GM23338 (cell line): ENCODE measurements at regions not wholly inside any gene's neighbourhood (a gene's known extent, or its start where the extent isn't known, plus 50 kb on each side); places are given as distances from the start of the nearest gene placed in this dataset.

ENCODE experiments used
- ATAC-seq: fragments of 200-7000 bp; cut with Tn5 transposase; 3 replicates; pipeline ENCODE4 v1.9.1; 2020
- DNase-seq: peaks from one replicate; pipeline ENCODE4 v3.0.0-alpha.2; 2015; ENCODE audit warnings: low spot score
- H2AFZ ChIP-seq: fragments of 200-600 bp; sonication (generic); 2 replicates; pipeline ENCODE4 v1.8.0; 2016; ENCODE audit warnings: antibody characterized with exemption, mild to moderate bottlenecking, moderate library complexity
- H3F3A ChIP-seq: fragments of 200-600 bp; sonication (generic); replicated peaks from 2 replicates; pipeline ENCODE4 v1.8.0; 2017; ENCODE audit warnings: antibody characterized with exemption, mixed run types, low read depth
- H3K27ac ChIP-seq: fragments of 200-600 bp; sonication (generic); 2 replicates; pipeline ENCODE4 v1.6.1; 2016; ENCODE audit warnings: low read depth
- H3K27me3 ChIP-seq: fragments of 200-600 bp; sonication (generic); 2 replicates; pipeline ENCODE4 v1.8.0; 2016; ENCODE audit warnings: mild to moderate bottlenecking, mixed run types, moderate library complexity; ENCODE audit not compliant: insufficient read depth
- H3K36me3 ChIP-seq: fragments of 200-600 bp; sonication (generic); 2 replicates; pipeline ENCODE4 v1.8.0; 2016; ENCODE audit warnings: mild to moderate bottlenecking; ENCODE audit not compliant: insufficient read depth
- H3K4me1 ChIP-seq: fragments of 200-600 bp; sonication (generic); 2 replicates; pipeline ENCODE4 v1.8.0; 2016; ENCODE audit warnings: mild to moderate bottlenecking, moderate library complexity; ENCODE audit not compliant: insufficient read depth
- H3K4me2 ChIP-seq: fragments of 200-600 bp; sonication (generic); 2 replicates; pipeline ENCODE4 v1.7.1; 2017; ENCODE audit warnings: mixed run types
- H3K4me3 ChIP-seq: fragments of 200-600 bp; sonication (generic); 2 replicates; pipeline ENCODE4 v1.6.1; 2016; ENCODE audit warnings: mixed run types
- H3K79me2 ChIP-seq: fragments of 200-600 bp; sonication (generic); replicated peaks from 2 replicates; pipeline ENCODE4 v1.8.0; 2017; ENCODE audit warnings: mild to moderate bottlenecking; ENCODE audit not compliant: insufficient read depth
- H3K9me2 ChIP-seq: fragments of 200-600 bp; sonication (generic); 2 replicates; pipeline ENCODE4 v1.8.0; 2017; ENCODE audit not compliant: insufficient read depth
- H4K20me1 ChIP-seq: fragments of 200-600 bp; sonication (generic); replicated peaks from 2 replicates; pipeline ENCODE4 v1.8.0; 2017; ENCODE audit warnings: mild to moderate bottlenecking; ENCODE audit not compliant: insufficient read depth
- H3K27ac Mint-ChIP-seq: 2 replicates; pipeline ENCODE4 v1.8.0; 2020; ENCODE audit warnings: inconsistent platforms, mild to moderate bottlenecking, moderate library complexity, mixed read lengths
- H3K27me3 Mint-ChIP-seq: 3 replicates; pipeline ENCODE4 v1.8.0; 2022; ENCODE audit warnings: low read depth, mild to moderate bottlenecking, moderate library complexity, mixed read lengths, inconsistent platforms; ENCODE audit not compliant: insufficient read depth, poor library complexity
- H3K36me3 Mint-ChIP-seq: 3 replicates; pipeline ENCODE4 v1.8.0; 2021; ENCODE audit warnings: low read depth, mild to moderate bottlenecking, inconsistent platforms, moderate library complexity, mixed read lengths
- H3K4me1 Mint-ChIP-seq: 3 replicates; pipeline ENCODE4 v1.8.0; 2020; ENCODE audit warnings: mild to moderate bottlenecking, inconsistent platforms, mixed read lengths
- H3K4me3 Mint-ChIP-seq: 3 replicates; pipeline ENCODE4 v1.8.0; 2021; ENCODE audit warnings: moderate library complexity, mild to moderate bottlenecking, inconsistent platforms, mixed read lengths
- H3K9me3 Mint-ChIP-seq: 3 replicates; pipeline ENCODE4 v1.8.0; 2020; ENCODE audit warnings: moderate library complexity, mild to moderate bottlenecking, inconsistent platforms, mixed read lengths
- ZNF331 ChIP-seq: fragments of 250-450 bp; sonication (Bioruptor Pico); IDR thresholded peaks from 2 replicates; pipeline ENCODE4 v1.5.0; 2020; ENCODE audit warnings: low read depth, mild to moderate bottlenecking, moderate library complexity
- TF ChIP-seq, protein P1 (sequence below): IDR thresholded peaks from one replicate; pipeline ENCODE4 v1.6.1; 2018; ENCODE audit warnings: antibody characterized with exemption; ENCODE audit not compliant: unreplicated experiment

- Histone ChIP-seq H3K36me3 (no peaks in the 10 kb centered on the region), H3F3A (no peaks in the 10 kb centered on the region), H3K9me2 (no peaks in the 10 kb centered on the region), H3K4me2 (no peak overlapping the region), H3K27ac (no peak overlapping the region), H3K4me3 (no peak overlapping the region), H3K27me3 (no peaks in the 10 kb centered on the region), H2AFZ (no peak overlapping the region), H3K4me1 (0 out of 2 replicates have a peak, but pooled peaks cover 3% of the 10 kb centered on the region), H4K20me1 (no peaks in the 10 kb centered on the region), H3K79me2 (no peaks in the 10 kb centered on the region)
- no peak overlapping the region for H3K27ac Mint-ChIP-seq
- DNase-seq (no peak), ATAC-seq (no peak)
- H3K4me1 Mint-ChIP-seq, result peaks cover 4% of the 10 kb centered on the region; the same call in 2 of the 3 replicates
- no peaks in the 10 kb centered on the region for H3K27me3 Mint-ChIP-seq
- peaks cover 15% of the 10 kb centered on the region for H3K9me3 Mint-ChIP-seq
- no peak overlapping the region for H3K4me3 Mint-ChIP-seq
- no peak for TF ChIP-seq ZNF331 (CRISPR knock-in tag)
- peaks cover 5% of the 10 kb centered on the region; the same call in 2 of the 3 replicates for H3K36me3 Mint-ChIP-seq
These were observed 281.6 kb upstream of the FOXF1 start for GRCh38 chr16:86228713-86229112.

- H3K9me3 Mint-ChIP-seq, result peaks cover 15% of the 10 kb centered on the region
- H3K27me3 Mint-ChIP-seq, result no peaks in the 10 kb centered on the region
- ATAC-seq (no peak), DNase-seq (no peak)
- no peaks in the 10 kb centered on the region for H4K20me1 ChIP-seq
- H3K79me2 ChIP-seq, result no peaks in the 10 kb centered on the region
- no peak overlapping the region for H3K4me3 Mint-ChIP-seq
- no peaks in the 10 kb centered on the region for H3F3A ChIP-seq
- peaks cover 4% of the 10 kb centered on the region; the same call in 2 of the 3 replicates for H3K4me1 Mint-ChIP-seq
- H3K4me3 ChIP-seq, result no peak overlapping the region
- no peak overlapping the region for H3K27ac Mint-ChIP-seq
- TF ChIP-seq, protein P1, sequence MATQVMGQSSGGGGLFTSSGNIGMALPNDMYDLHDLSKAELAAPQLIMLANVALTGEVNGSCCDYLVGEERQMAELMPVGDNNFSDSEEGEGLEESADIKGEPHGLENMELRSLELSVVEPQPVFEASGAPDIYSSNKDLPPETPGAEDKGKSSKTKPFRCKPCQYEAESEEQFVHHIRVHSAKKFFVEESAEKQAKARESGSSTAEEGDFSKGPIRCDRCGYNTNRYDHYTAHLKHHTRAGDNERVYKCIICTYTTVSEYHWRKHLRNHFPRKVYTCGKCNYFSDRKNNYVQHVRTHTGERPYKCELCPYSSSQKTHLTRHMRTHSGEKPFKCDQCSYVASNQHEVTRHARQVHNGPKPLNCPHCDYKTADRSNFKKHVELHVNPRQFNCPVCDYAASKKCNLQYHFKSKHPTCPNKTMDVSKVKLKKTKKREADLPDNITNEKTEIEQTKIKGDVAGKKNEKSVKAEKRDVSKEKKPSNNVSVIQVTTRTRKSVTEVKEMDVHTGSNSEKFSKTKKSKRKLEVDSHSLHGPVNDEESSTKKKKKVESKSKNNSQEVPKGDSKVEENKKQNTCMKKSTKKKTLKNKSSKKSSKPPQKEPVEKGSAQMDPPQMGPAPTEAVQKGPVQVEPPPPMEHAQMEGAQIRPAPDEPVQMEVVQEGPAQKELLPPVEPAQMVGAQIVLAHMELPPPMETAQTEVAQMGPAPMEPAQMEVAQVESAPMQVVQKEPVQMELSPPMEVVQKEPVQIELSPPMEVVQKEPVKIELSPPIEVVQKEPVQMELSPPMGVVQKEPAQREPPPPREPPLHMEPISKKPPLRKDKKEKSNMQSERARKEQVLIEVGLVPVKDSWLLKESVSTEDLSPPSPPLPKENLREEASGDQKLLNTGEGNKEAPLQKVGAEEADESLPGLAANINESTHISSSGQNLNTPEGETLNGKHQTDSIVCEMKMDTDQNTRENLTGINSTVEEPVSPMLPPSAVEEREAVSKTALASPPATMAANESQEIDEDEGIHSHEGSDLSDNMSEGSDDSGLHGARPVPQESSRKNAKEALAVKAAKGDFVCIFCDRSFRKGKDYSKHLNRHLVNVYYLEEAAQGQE, result no peak
- no peaks in the 10 kb centered on the region for H3K27me3 ChIP-seq
- H2AFZ ChIP-seq, result no peak overlapping the region
- H3K4me1 ChIP-seq, result 0 out of 2 replicates have a peak, but pooled peaks cover 3% of the 10 kb centered on the region
- no peaks in the 10 kb centered on the region for H3K36me3 ChIP-seq
- H3K27ac ChIP-seq, result no peak overlapping the region
- H3K4me2 ChIP-seq, result no peak overlapping the region
- peaks cover 5% of the 10 kb centered on the region; the same call in 2 of the 3 replicates for H3K36me3 Mint-ChIP-seq
- no peaks in the 10 kb centered on the region for H3K9me2 ChIP-seq
These were observed 281.0 kb upstream of the FOXF1 start for GRCh38 chr16:86229283-86229682.

DNA sequence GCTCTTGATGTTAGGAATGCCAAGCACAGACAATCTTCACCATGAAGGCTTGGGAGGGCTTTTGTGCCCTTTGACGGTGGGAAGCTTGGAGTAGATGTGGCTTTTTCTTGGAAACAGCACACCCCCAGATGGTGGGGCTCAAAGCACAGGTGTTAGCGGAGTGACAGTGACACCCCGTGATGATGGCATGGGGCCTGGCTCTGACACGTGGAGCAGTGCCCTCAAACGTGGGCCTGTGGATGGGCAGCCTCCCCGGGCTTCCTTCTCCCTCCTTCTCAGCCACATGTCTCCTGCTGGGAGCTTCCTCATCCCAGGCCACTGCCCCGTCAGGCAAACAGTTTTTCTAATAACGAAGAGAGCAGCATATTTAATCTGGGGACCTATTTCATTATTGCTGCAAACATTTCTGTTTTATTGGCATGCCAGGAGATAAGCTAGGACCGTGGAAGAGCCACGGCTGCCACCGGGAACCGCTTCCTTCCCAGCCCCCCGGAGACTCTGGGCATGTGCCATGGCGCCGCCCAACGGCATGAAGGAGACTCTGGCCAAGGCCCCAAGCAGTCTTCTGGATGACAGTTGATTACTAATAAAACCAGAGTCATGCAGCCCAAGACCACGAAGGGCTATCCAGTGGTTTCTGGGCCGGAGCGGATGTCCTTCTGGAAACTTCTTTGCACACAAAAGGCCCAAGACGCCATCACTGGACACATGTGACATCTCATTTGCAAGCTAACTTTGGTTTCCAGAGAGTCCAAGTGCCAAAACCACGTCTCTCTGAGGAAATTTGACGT is 280.3 kb upstream of the FOXF1 start:
- H2AFZ ChIP-seq, result no peak overlapping the region
- H3K27ac Mint-ChIP-seq, result no peak overlapping the region
- H3K36me3 ChIP-seq, result no peaks in the 10 kb centered on the region
- 0 out of 2 replicates have a peak, but pooled peaks cover 3% of the 10 kb centered on the region for H3K4me1 ChIP-seq
- no peak overlapping the region for H3K4me2 ChIP-seq
- ATAC-seq (no peak), DNase-seq (no peak)
- H3F3A ChIP-seq, result no peaks in the 10 kb centered on the region
- H3K4me1 Mint-ChIP-seq, result peaks cover 4% of the 10 kb centered on the region; the same call in 2 of the 3 replicates
- H3K27me3 Mint-ChIP-seq, result no peaks in the 10 kb centered on the region
- no peaks in the 10 kb centered on the region for H3K79me2 ChIP-seq
- H3K4me3 Mint-ChIP-seq, result no peak overlapping the region
- H3K36me3 Mint-ChIP-seq, result peaks cover 5% of the 10 kb centered on the region; the same call in 2 of the 3 replicates
- peaks cover 15% of the 10 kb centered on the region for H3K9me3 Mint-ChIP-seq
- H3K27ac ChIP-seq, result no peak overlapping the region
- H3K27me3 ChIP-seq, result no peaks in the 10 kb centered on the region
- H3K9me2 ChIP-seq, result no peaks in the 10 kb centered on the region
- no peaks in the 10 kb centered on the region for H4K20me1 ChIP-seq
- H3K4me3 ChIP-seq, result no peak overlapping the region
- TF ChIP-seq, protein P1, result no peak
